Spleen (tissue), 11 donors: ENCODE measurements at regions not wholly inside any gene's neighbourhood (a gene's known extent, or its start where the extent isn't known, plus 50 kb on each side); places are given as distances from the start of the nearest gene placed in this dataset.

Source experiments
- DNase-seq: peaks from one replicate; pipeline ENCODE4 v3.0.0-alpha.2; 2020
- H3K27ac ChIP-seq, 8 donors: fragments of 200-600 bp; sonication (generic) in 7 of 8; 1 replicate in 4 of 8; 2 replicates in 4 of 8; pipeline versions ENCODE4 v1.5.0 to v1.8.0; 2016 to 2021; ENCODE audit warnings: inconsistent platforms in 4 of 8, mild to moderate bottlenecking in 4 of 8, moderate library complexity in 1 of 8
- H3K27me3 ChIP-seq, 7 donors: fragments of 200-600 bp; sonication (generic) in 6 of 7; replicated peaks in 1 of 7; 1 replicate in 4 of 7; 2 replicates in 3 of 7; pipeline versions ENCODE4 v1.5.0 to v1.8.0; 2016 to 2021; ENCODE audit warnings: inconsistent platforms in 3 of 7, mild to moderate bottlenecking in 1 of 7
- H3K36me3 ChIP-seq, 6 donors: fragments of 200-600 bp; sonication (generic) in 5 of 6; 1 replicate in 4 of 6; 2 replicates in 2 of 6; pipeline versions ENCODE4 v1.5.0 to v1.8.0; 2016 to 2021; ENCODE audit warnings: inconsistent platforms in 2 of 6
- H3K4me1 ChIP-seq, 6 donors: fragments of 200-600 bp; sonication (generic) in 5 of 6; 1 replicate in 3 of 6; 2 replicates in 3 of 6; pipeline versions ENCODE4 v1.5.0 to v1.8.0; 2016 to 2021; ENCODE audit warnings: inconsistent platforms in 3 of 6
- H3K4me3 ChIP-seq, 8 donors: fragments of 200-600 bp; sonication (generic) in 7 of 8; 1 replicate in 4 of 8; 2 replicates in 4 of 8; pipeline versions ENCODE4 v1.5.0 to v1.8.0; 2016 to 2021; ENCODE audit warnings: inconsistent platforms in 4 of 8, mild to moderate bottlenecking in 4 of 8, moderate library complexity in 2 of 8
- H3K9me3 ChIP-seq, 8 donors: fragments of 200-600 bp; sonication (generic) in 7 of 8; 1 replicate in 4 of 8; 2 replicates in 4 of 8; pipeline versions ENCODE4 v1.5.0 to v1.8.0; 2016 to 2021; ENCODE audit warnings: inconsistent platforms in 4 of 8
- POLR2A ChIP-seq, 3 donors: fragments of 450-650 bp; IDR thresholded peaks; one replicate each; pipeline ENCODE4 v1.5.1; 2017; ENCODE audit warnings: antibody characterized with exemption in 3 of 3, mild to moderate bottlenecking in 1 of 3
- POLR2AphosphoS5 ChIP-seq, 3 donors: sonication (generic); formaldehyde crosslinking; IDR thresholded peaks; one replicate each; pipeline ENCODE4 v1.5.1; 2017; ENCODE audit warnings: antibody characterized with exemption in 3 of 3
- WGBS, 5 donors: extraction: QIAGEN DNeasy Blood & Tissue Kit in 3 of 5; methylation state at CpG; one replicate each; pipeline versions ENCODE4 v1.1.5 to v1.1.7; 2013 to 2018; 5-methylcytosine and 5-hydroxymethylcytosine counted together
- intact Hi-C: fragments of 100-400 bp; cut with DNase I; formaldehyde crosslinking; loops from one replicate; pipeline ENCODE4 v1.15.0; 2023; ENCODE audit warnings: low total_unique reads
- TF ChIP-seq, protein P1 (sequence below), 11 experiments: fragments of 200-600 bp in 7 of 11; fragments of 450-650 bp in 4 of 11; sonication (generic) in 4 of 11; IDR thresholded peaks in 8 of 11; conservative IDR thresholded peaks in 3 of 11; 1 replicate in 7 of 11; 2 replicates in 4 of 11; pipeline versions ENCODE4 v1.4.0 to v1.8.0; 2016 to 2021; ENCODE audit warnings: antibody characterized with exemption in 11 of 11, inconsistent platforms in 4 of 11, mild to moderate bottlenecking in 1 of 11
- donor health status: healthy with polysubstance abuse.
- donor health status: DM: no; HTN: no; CAD: no; lungs with moderate emphysema.
- donor health status: DM: no; HTN: no; CAD: no.
- donor health status: Bipolar disorder and iron deficiency.
- donor health status: healthy.
- donor health status: DM: no; HTN: no; CAD: no.
- donor health status: DM: yes; HTN: yes; CAD: no.

DNA sequence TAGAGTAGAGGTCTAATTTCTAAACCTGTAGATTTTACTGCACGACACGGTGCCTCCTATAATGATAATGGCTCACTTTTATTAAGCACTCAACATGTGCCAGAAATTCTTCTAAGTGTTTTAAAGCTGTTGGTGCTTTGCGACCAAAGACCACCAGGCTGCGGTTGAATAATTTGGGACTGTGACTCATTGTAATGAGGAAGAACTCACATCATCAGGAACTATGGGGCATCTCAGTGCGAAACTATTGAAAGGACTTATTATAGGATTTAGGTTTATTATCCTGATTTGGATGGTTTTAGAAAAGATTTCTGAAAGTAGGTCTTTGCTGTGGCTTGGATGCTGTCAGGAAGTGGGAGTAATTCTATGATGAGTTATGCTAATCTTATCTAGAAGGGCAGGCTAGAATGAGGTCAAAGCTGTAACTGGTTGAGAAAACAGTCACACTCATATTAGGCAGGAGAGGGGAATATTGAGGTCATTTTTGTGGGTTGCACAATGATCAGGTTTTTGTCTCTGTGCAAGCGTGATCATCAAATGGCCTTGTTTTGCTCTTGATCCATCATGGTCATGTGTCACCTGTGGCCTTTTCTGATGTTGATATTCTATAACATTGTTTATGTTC, 266.8 kb downstream of the PCDH20 start:
- 68 to 84% (median 79%) methylated on average over 6 of the region's 6 CpGs for WGBS, 5 donors
- no peaks in the 10 kb centered on the region for H3K4me1 ChIP-seq
- H3K27ac ChIP-seq = no peak overlapping the region
- H3K36me3 ChIP-seq = no peaks in the 10 kb centered on the region
- intact Hi-C loops = no loop called here
- no peak for DNase-seq
- H3K4me3 ChIP-seq = no peak overlapping the region
- peaks cover 0 to 24% (median 13%) of the 10 kb centered on the region in 8 donors for H3K9me3 ChIP-seq
- no peaks in the 10 kb centered on the region for H3K27me3 ChIP-seq
- TF ChIP-seq POLR2A (IDR thresholded peaks at IDR 0.05) (no peak), POLR2AphosphoS5 (IDR thresholded peaks at IDR 0.05) (no peak)
- TF ChIP-seq, protein P1, sequence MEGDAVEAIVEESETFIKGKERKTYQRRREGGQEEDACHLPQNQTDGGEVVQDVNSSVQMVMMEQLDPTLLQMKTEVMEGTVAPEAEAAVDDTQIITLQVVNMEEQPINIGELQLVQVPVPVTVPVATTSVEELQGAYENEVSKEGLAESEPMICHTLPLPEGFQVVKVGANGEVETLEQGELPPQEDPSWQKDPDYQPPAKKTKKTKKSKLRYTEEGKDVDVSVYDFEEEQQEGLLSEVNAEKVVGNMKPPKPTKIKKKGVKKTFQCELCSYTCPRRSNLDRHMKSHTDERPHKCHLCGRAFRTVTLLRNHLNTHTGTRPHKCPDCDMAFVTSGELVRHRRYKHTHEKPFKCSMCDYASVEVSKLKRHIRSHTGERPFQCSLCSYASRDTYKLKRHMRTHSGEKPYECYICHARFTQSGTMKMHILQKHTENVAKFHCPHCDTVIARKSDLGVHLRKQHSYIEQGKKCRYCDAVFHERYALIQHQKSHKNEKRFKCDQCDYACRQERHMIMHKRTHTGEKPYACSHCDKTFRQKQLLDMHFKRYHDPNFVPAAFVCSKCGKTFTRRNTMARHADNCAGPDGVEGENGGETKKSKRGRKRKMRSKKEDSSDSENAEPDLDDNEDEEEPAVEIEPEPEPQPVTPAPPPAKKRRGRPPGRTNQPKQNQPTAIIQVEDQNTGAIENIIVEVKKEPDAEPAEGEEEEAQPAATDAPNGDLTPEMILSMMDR (IDR thresholded peaks at IDR 0.05 in 8 of 11, conservative IDR thresholded peaks at IDR 0.05 in 3 of 11) = no peak

DNA sequence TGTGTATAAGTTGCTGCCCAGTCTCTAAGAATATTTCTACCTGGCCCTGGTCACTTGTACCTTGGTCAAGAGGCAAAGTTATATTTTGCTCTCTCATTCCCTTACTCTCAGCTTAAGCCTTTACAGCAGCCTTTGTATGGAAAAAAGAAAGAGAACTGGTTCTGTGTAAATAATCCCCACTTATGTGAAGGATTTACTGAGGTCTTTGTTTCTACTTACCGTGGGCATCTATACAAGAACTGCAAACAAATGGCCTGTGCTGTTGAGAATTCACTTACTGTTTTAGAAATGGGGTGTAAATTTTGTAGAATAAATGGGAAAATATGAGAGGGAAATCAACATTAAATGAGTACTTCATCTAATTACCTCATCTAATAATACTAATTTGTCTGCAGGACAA, 267.4 kb downstream of the PCDH20 start:
- no peak for TF ChIP-seq POLR2A (IDR thresholded peaks at IDR 0.05)
- TF ChIP-seq, protein P1 (IDR thresholded peaks at IDR 0.05 in 8 of 11, conservative IDR thresholded peaks at IDR 0.05 in 3 of 11) = no peak
- no peak for TF ChIP-seq POLR2AphosphoS5 (IDR thresholded peaks at IDR 0.05)
- H3K4me1 ChIP-seq = no peaks in the 10 kb centered on the region
- no peaks in the 10 kb centered on the region for H3K27me3 ChIP-seq
- no peaks in the 10 kb centered on the region for H3K36me3 ChIP-seq
- DNase-seq = no peak
- WGBS, 5 donors = 66 to 70% (median 68%) methylated on average over 1 of the region's 1 CpG
- intact Hi-C loops = no loop called here
- no peak overlapping the region for H3K4me3 ChIP-seq
- peaks cover 0 to 24% (median 15%) of the 10 kb centered on the region in 8 donors for H3K9me3 ChIP-seq
- no peak overlapping the region for H3K27ac ChIP-seq

DNA sequence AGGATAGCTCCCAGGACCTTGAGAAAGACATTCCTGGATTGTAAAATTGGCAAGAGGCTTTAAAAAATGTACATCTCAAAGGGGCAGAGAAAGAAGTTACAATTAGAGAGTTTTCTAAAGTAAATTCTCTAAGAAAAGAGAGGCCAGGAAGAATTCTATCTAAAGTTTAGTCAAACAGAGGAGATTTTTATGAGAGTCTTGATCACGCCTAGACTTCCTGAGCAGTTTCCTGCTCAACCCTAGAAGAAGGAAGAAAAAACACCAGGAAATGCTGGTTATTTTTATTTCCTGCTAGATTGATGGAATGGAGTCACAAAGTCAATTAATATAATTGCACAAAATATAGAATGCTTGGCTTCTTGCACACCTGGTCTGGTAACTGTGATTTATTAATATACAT, 269.1 kb downstream of the PCDH20 start:
- no peak for DNase-seq
- WGBS, 5 donors = 33 to 64% (median 39%) methylated on average over 1 of the region's 1 CpG
- no peaks in the 10 kb centered on the region for H3K27me3 ChIP-seq
- no peak overlapping the region for H3K4me3 ChIP-seq
- H3K36me3 ChIP-seq = no peaks in the 10 kb centered on the region
- no peaks in the 10 kb centered on the region for H3K4me1 ChIP-seq
- TF ChIP-seq, protein P1 (IDR thresholded peaks at IDR 0.05 in 8 of 11, conservative IDR thresholded peaks at IDR 0.05 in 3 of 11) = no peak
- no peak for TF ChIP-seq POLR2A (IDR thresholded peaks at IDR 0.05)
- no peak for TF ChIP-seq POLR2AphosphoS5 (IDR thresholded peaks at IDR 0.05)
- no peak overlapping the region for H3K27ac ChIP-seq
- intact Hi-C loops = no loop called here
- peaks cover 0 to 24% (median 17%) of the 10 kb centered on the region in 8 donors for H3K9me3 ChIP-seq

DNA sequence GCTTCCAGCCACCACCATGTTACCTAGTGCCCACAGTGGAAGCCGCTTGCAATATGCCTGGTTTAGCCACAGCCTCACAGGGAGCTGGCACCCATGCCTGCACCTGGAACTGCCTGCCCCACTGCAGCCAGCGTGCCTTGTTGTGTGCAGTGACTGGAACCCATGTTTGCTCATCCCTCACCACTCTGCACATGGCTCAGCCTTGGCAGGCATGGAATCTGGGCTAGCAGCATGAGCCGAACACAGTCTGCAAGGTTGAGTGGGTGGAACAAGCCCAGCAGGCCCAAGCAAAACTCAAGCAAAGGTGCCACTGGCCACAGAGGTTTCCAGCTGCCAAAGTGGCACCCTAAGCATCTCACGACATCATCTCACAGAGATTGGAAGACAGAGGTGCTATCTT, 269.5 kb downstream of the PCDH20 start:
- TF ChIP-seq, protein P1 (IDR thresholded peaks at IDR 0.05 in 8 of 11, conservative IDR thresholded peaks at IDR 0.05 in 3 of 11) = no peak
- no peak for TF ChIP-seq POLR2AphosphoS5 (IDR thresholded peaks at IDR 0.05)
- no peak for TF ChIP-seq POLR2A (IDR thresholded peaks at IDR 0.05)
- DNase-seq = no peak
- no peak overlapping the region for H3K4me3 ChIP-seq

More for the DNA sequence above, 269.5 kb downstream of the PCDH20 start:
- H3K4me1 ChIP-seq = no peaks in the 10 kb centered on the region
- H3K27ac ChIP-seq = no peak overlapping the region
- no peaks in the 10 kb centered on the region for H3K27me3 ChIP-seq
- no peaks in the 10 kb centered on the region for H3K36me3 ChIP-seq
- 71 to 87% (median 78%) methylated on average over 4 of the region's 4 CpGs for WGBS, 5 donors
- H3K9me3 ChIP-seq = peaks cover 0 to 24% (median 17%) of the 10 kb centered on the region in 8 donors
- intact Hi-C loops = no loop called here
